ENCODE measurements at regions not wholly inside any gene's neighbourhood (a gene's known extent, or its start where the extent isn't known, plus 50 kb on each side); places are given as distances from the start of the nearest gene placed in this dataset.
A peak's percentile ranks its signal among the peaks of the same experiment; 100 is the strongest.

- H3K27ac Mint-ChIP-seq, result no peak overlapping the region
- no peak overlapping the region for H2AFZ ChIP-seq
- no peaks in the 10 kb centered on the region for H3K4me1 ChIP-seq (ENCODE audit: insufficient read depth)
- H3K27me3 ChIP-seq (ENCODE audit: insufficient read depth), result no peaks in the 10 kb centered on the region
- peaks cover 65% of the 10 kb centered on the region for H3K9me3 Mint-ChIP-seq
- no peaks in the 10 kb centered on the region for H3K27me3 Mint-ChIP-seq (ENCODE audit: insufficient read depth, low read depth, poor library complexity)
- H3K4me1 Mint-ChIP-seq, result peaks cover 4% of the 10 kb centered on the region; the same call in 2 of the 3 replicates
- H3K9me2 ChIP-seq (ENCODE audit: insufficient read depth), result no peaks in the 10 kb centered on the region
- no peaks in the 10 kb centered on the region for H4K20me1 ChIP-seq (replicated peaks; ENCODE audit: insufficient read depth)
- ATAC-seq (peak; percentile 90), DNase-seq (ENCODE audit: low spot score) (peak; percentile 39)
- no peak overlapping the region for H3K4me2 ChIP-seq
- H3F3A ChIP-seq (replicated peaks; ENCODE audit: low read depth), result no peaks in the 10 kb centered on the region
- TF ChIP-seq, protein P1, sequence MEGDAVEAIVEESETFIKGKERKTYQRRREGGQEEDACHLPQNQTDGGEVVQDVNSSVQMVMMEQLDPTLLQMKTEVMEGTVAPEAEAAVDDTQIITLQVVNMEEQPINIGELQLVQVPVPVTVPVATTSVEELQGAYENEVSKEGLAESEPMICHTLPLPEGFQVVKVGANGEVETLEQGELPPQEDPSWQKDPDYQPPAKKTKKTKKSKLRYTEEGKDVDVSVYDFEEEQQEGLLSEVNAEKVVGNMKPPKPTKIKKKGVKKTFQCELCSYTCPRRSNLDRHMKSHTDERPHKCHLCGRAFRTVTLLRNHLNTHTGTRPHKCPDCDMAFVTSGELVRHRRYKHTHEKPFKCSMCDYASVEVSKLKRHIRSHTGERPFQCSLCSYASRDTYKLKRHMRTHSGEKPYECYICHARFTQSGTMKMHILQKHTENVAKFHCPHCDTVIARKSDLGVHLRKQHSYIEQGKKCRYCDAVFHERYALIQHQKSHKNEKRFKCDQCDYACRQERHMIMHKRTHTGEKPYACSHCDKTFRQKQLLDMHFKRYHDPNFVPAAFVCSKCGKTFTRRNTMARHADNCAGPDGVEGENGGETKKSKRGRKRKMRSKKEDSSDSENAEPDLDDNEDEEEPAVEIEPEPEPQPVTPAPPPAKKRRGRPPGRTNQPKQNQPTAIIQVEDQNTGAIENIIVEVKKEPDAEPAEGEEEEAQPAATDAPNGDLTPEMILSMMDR (conservative IDR thresholded peaks at IDR 0.05; ENCODE audit: low read depth in 2 of 2), result peak; percentile 50 to 61
- TF ChIP-seq NANOG (IDR thresholded peaks at IDR 0.05; ENCODE audit: borderline replicate concordance), result no peak
- H3K27ac ChIP-seq (ENCODE audit: low read depth), result no peak overlapping the region
- no peaks in the 10 kb centered on the region for H3K79me2 ChIP-seq (replicated peaks; ENCODE audit: insufficient read depth)
- no peak overlapping the region for H3K4me3 Mint-ChIP-seq
- H3K36me3 Mint-ChIP-seq (ENCODE audit: low read depth), result peaks cover 7% of the 10 kb centered on the region; the same call in 2 of the 3 replicates
- H3K36me3 ChIP-seq (ENCODE audit: insufficient read depth), result no peaks in the 10 kb centered on the region; the same call in 1 of the 2 replicates
- H3K4me3 ChIP-seq, result no peak overlapping the region
Observed at GRCh38 chr7:145848691-145849090, 267.9 kb upstream of the CNTNAP2 start.

GRCh38 chr7:145845345-145845744 is 271.3 kb upstream of the CNTNAP2 start:
- H3K27me3 Mint-ChIP-seq (ENCODE audit: insufficient read depth, low read depth, poor library complexity), result peaks cover 3% of the 10 kb centered on the region
- H3K9me3 Mint-ChIP-seq, result peaks cover 71% of the 10 kb centered on the region
- no peaks in the 10 kb centered on the region for H4K20me1 ChIP-seq (replicated peaks; ENCODE audit: insufficient read depth)
- H3K9me2 ChIP-seq (ENCODE audit: insufficient read depth), result no peaks in the 10 kb centered on the region
- no peak overlapping the region for H3K27ac ChIP-seq (ENCODE audit: low read depth)
- H3K36me3 Mint-ChIP-seq (ENCODE audit: low read depth), result peaks cover 10% of the 10 kb centered on the region; the same call in 1 of the 3 replicates
- H3K27me3 ChIP-seq (ENCODE audit: insufficient read depth), result no peaks in the 10 kb centered on the region
- no peaks in the 10 kb centered on the region for H3K4me1 ChIP-seq (ENCODE audit: insufficient read depth)
- DNase-seq (ENCODE audit: low spot score), result no peak
- H3K4me1 Mint-ChIP-seq, result peaks cover 4% of the 10 kb centered on the region; the same call in 2 of the 3 replicates
- H3K4me2 ChIP-seq, result no peak overlapping the region
- ATAC-seq, result no peak
- H3K4me3 ChIP-seq, result no peak overlapping the region
- no peak overlapping the region for H2AFZ ChIP-seq
- no peaks in the 10 kb centered on the region for H3K79me2 ChIP-seq (replicated peaks; ENCODE audit: insufficient read depth)
- H3F3A ChIP-seq (replicated peaks; ENCODE audit: low read depth), result no peaks in the 10 kb centered on the region
- H3K4me3 Mint-ChIP-seq, result no peak overlapping the region
- no peaks in the 10 kb centered on the region for H3K36me3 ChIP-seq (ENCODE audit: insufficient read depth)
- no peak overlapping the region for H3K27ac Mint-ChIP-seq
- TF ChIP-seq EZH2phosphoT487 (IDR thresholded peaks at IDR 0.05; ENCODE audit: unreplicated experiment) (no peak), JUNB (IDR thresholded peaks at IDR 0.05; ENCODE audit: unreplicated experiment) (no peak), CREB1 (CRISPR knock-in tag; IDR thresholded peaks at IDR 0.05; ENCODE audit: low read depth) (no peak), STAT1 (IDR thresholded peaks at IDR 0.05; ENCODE audit: unreplicated experiment) (no peak), POLR2AphosphoS5 (IDR thresholded peaks at IDR 0.05; ENCODE audit: low read depth) (no peak), NANOG (IDR thresholded peaks at IDR 0.05; ENCODE audit: borderline replicate concordance) (no peak), EZH2 (IDR thresholded peaks at IDR 0.05; ENCODE audit: low read depth, unreplicated experiment) (no peak), ZNF114 (CRISPR knock-in tag; IDR thresholded peaks at IDR 0.05) (no peak)
- TF ChIP-seq, protein P2, sequence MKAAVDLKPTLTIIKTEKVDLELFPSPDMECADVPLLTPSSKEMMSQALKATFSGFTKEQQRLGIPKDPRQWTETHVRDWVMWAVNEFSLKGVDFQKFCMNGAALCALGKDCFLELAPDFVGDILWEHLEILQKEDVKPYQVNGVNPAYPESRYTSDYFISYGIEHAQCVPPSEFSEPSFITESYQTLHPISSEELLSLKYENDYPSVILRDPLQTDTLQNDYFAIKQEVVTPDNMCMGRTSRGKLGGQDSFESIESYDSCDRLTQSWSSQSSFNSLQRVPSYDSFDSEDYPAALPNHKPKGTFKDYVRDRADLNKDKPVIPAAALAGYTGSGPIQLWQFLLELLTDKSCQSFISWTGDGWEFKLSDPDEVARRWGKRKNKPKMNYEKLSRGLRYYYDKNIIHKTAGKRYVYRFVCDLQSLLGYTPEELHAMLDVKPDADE (IDR thresholded peaks at IDR 0.05), result no peak
- TF ChIP-seq, protein P1 (conservative IDR thresholded peaks at IDR 0.05; ENCODE audit: low read depth in 2 of 2), result no peak
- TF ChIP-seq, protein P3, sequence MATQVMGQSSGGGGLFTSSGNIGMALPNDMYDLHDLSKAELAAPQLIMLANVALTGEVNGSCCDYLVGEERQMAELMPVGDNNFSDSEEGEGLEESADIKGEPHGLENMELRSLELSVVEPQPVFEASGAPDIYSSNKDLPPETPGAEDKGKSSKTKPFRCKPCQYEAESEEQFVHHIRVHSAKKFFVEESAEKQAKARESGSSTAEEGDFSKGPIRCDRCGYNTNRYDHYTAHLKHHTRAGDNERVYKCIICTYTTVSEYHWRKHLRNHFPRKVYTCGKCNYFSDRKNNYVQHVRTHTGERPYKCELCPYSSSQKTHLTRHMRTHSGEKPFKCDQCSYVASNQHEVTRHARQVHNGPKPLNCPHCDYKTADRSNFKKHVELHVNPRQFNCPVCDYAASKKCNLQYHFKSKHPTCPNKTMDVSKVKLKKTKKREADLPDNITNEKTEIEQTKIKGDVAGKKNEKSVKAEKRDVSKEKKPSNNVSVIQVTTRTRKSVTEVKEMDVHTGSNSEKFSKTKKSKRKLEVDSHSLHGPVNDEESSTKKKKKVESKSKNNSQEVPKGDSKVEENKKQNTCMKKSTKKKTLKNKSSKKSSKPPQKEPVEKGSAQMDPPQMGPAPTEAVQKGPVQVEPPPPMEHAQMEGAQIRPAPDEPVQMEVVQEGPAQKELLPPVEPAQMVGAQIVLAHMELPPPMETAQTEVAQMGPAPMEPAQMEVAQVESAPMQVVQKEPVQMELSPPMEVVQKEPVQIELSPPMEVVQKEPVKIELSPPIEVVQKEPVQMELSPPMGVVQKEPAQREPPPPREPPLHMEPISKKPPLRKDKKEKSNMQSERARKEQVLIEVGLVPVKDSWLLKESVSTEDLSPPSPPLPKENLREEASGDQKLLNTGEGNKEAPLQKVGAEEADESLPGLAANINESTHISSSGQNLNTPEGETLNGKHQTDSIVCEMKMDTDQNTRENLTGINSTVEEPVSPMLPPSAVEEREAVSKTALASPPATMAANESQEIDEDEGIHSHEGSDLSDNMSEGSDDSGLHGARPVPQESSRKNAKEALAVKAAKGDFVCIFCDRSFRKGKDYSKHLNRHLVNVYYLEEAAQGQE (IDR thresholded peaks at IDR 0.05; ENCODE audit: unreplicated experiment), result no peak

Measured in GM23338 (cell line).